ENCODE measurements at regions not wholly inside any gene's neighbourhood (a gene's known extent, or its start where the extent isn't known, plus 50 kb on each side); places are given as distances from the start of the nearest gene placed in this dataset.

GRCh38 chr5:97847920-97848631 is 665.0 kb upstream of the RIOK2 start:
- H3K4me3 ChIP-seq, result no peak overlapping the region
- H3K9me3 ChIP-seq, result peaks cover 0 to 8% (median 0%) of the 10 kb centered on the region in 11 donors
- 93% methylated on average over 2 of the region's 2 CpGs for WGBS, 2 donors
- TF ChIP-seq, protein P1, sequence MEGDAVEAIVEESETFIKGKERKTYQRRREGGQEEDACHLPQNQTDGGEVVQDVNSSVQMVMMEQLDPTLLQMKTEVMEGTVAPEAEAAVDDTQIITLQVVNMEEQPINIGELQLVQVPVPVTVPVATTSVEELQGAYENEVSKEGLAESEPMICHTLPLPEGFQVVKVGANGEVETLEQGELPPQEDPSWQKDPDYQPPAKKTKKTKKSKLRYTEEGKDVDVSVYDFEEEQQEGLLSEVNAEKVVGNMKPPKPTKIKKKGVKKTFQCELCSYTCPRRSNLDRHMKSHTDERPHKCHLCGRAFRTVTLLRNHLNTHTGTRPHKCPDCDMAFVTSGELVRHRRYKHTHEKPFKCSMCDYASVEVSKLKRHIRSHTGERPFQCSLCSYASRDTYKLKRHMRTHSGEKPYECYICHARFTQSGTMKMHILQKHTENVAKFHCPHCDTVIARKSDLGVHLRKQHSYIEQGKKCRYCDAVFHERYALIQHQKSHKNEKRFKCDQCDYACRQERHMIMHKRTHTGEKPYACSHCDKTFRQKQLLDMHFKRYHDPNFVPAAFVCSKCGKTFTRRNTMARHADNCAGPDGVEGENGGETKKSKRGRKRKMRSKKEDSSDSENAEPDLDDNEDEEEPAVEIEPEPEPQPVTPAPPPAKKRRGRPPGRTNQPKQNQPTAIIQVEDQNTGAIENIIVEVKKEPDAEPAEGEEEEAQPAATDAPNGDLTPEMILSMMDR (IDR thresholded peaks at IDR 0.05), result no peak
- H3K4me1 ChIP-seq, result peaks cover 0 to 7% (median 0%) of the 10 kb centered on the region in 9 donors
- H3K36me3 ChIP-seq, result no peaks in the 10 kb centered on the region
- H3K27me3 ChIP-seq, result no peaks in the 10 kb centered on the region
- ATAC-seq, result no peak
- intact Hi-C loops (cut with DNase I), result no loop called here
- no peak overlapping the region for H3K27ac ChIP-seq
- DNase-seq, result no peak

DNA sequence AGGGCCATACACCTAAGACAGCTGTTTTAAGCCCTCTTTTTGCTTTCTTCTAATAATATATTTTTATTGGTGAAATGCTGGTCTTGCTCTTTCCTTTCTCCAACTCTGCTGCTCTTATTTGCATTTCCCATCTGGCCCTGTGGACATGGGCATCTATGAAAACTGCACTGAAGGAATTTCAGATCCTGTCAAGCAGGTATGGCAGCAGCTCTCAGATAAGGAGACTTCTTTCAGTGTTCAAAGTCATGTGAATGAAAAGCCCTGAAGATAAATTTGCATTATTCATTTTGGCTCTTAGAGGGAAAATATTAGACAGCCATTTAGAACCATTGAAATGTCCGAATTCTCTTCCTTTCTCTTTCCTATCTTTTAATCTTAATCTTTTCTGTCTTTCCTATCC is 668.0 kb upstream of the RIOK2 start:
- Histone ChIP-seq H3K27me3 (no peaks in the 10 kb centered on the region), H3K36me3 (no peaks in the 10 kb centered on the region), H3K4me1 (no peaks in the 10 kb centered on the region), H3K27ac (no peak overlapping the region), H3K9me3 (peaks cover 0 to 8% (median 0%) of the 10 kb centered on the region in 11 donors), H3K4me3 (no peak overlapping the region)
- WGBS, 2 donors, result 69 to 89% methylated on average over 1 of the region's 1 CpG
- TF ChIP-seq, protein P1 (IDR thresholded peaks at IDR 0.05), result no peak
- ATAC-seq (no peak), DNase-seq (no peak)
- intact Hi-C loops (cut with DNase I), result no loop called here

DNA sequence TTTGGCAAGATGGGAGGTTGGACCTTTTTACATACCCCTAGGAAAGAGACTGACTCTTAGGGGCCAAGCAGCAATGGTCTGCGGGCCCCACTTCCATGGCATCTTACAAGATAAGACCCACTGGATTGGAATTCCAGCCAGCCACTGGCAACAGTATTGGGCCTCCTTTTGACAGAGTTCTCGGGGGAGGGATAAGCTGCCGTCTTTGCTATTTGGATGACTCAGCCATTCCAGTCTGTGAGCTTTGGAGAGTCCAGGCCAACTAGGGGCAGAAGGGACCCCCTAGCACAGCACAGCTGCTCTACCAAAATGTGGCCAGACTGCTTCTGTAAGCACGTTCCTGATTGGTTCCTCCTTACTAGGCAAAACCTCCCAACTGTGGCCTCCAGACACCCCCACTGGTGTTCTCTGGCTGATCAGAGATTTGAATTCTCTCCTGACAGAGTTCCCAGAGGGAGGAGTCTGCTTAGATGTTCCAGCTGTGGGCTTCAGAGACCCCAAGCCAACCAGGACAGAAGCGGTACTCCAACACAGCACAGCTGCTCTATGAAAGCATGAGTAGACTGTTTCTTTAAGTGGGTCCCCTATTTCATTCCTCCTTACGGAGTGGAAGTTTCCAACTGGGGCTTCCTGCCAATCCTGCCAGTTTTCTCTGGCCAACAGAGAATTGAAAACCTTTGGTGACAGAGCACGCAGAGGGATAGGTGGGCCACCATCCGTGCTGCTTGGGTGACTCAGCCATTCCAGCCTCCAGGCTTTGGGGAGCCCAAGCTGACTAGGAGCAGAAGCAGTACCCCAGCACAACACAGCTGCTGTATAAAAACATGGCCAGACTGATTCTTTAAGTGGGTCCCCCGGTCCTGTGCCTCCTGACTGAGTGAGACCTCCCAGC is 672.1 kb upstream of the RIOK2 start:
- intact Hi-C loops (cut with DNase I), result no loop called here
- Histone ChIP-seq H3K27me3 (no peaks in the 10 kb centered on the region), H3K4me1 (no peaks in the 10 kb centered on the region), H3K27ac (no peak overlapping the region), H3K36me3 (no peaks in the 10 kb centered on the region), H3K9me3 (peaks cover 0 to 41% (median 9%) of the 10 kb centered on the region in 11 donors), H3K4me3 (no peak overlapping the region)
- WGBS, 2 donors, result 58 to 61% methylated on average over 9 of the region's 9 CpGs
- peak in 6 of 8 donors; percentile 13 to 91 (median 75) for ATAC-seq
- TF ChIP-seq, protein P1 (IDR thresholded peaks at IDR 0.05), result no peak
- DNase-seq, result peak; percentile 11 to 16

DNA sequence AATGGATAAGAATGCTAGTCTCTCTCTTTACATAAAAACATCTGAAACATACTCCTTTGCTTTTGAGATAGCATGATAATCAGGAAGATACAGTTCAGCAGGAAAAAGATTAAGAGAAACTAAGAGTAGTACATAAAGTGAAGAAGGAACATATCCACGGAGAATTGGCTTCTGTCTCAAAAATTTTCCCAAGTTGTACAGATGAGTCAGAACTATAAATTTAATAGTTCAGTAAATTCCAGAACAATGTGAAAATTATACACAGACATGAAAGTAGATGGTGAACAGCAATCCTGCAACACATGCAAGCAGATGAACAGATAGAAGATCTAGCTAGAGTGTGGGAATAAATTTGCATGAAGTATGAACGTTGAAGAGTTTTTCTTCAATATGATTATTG is 691.4 kb upstream of the RIOK2 start:
- Histone ChIP-seq H3K36me3 (no peaks in the 10 kb centered on the region), H3K9me3 (peaks cover 0 to 6% (median 0%) of the 10 kb centered on the region in 11 donors), H3K4me1 (no peaks in the 10 kb centered on the region), H3K27ac (no peak overlapping the region), H3K27me3 (no peaks in the 10 kb centered on the region), H3K4me3 (no peak overlapping the region)
- TF ChIP-seq, protein P1 (IDR thresholded peaks at IDR 0.05), result no peak
- intact Hi-C loops (cut with DNase I), result no loop called here
- 76 to 83% methylated on average over 2 of the region's 2 CpGs for WGBS, 2 donors
- no peak for DNase-seq
- no peak for ATAC-seq
